H1 (cell line): ENCODE measurements at regions not wholly inside any gene's neighbourhood (a gene's known extent, or its start where the extent isn't known, plus 50 kb on each side); places are given as distances from the start of the nearest gene placed in this dataset.

Experiments
- GABPA ChIP-seq: IDR thresholded peaks from 2 replicates; pipeline ENCODE4 v1.6.1; 2011; ENCODE audit warnings: mild to moderate bottlenecking, low read length, moderate library complexity, borderline replicate concordance; ENCODE audit not compliant: insufficient read depth
- KDM5A ChIP-seq: fragments of 200-600 bp; IDR thresholded peaks from 2 replicates; pipeline ENCODE4 v1.7.1; 2012; ENCODE audit warnings: mild to moderate bottlenecking, low read length, inconsistent platforms, mixed read lengths
- TF ChIP-seq, protein P1 (sequence below): fragments of 300-600 bp; sonication (generic); IDR thresholded peaks from 2 replicates; pipeline ENCODE4 v1.7.1; 2012; ENCODE audit warnings: low read length, moderate library complexity, mild to moderate bottlenecking, inconsistent platforms; ENCODE audit not compliant: insufficient replicate concordance
- TF ChIP-seq, protein P2 (sequence below): IDR thresholded peaks from 2 replicates; pipeline ENCODE4 v1.6.1; 2011; ENCODE audit warnings: low read depth, mild to moderate bottlenecking, low read length; ENCODE audit not compliant: insufficient read depth

GRCh38 chr7:66514050-66514449 lies 114.6 kb upstream of the KCTD7 start (continued):
- TF ChIP-seq, protein P1, sequence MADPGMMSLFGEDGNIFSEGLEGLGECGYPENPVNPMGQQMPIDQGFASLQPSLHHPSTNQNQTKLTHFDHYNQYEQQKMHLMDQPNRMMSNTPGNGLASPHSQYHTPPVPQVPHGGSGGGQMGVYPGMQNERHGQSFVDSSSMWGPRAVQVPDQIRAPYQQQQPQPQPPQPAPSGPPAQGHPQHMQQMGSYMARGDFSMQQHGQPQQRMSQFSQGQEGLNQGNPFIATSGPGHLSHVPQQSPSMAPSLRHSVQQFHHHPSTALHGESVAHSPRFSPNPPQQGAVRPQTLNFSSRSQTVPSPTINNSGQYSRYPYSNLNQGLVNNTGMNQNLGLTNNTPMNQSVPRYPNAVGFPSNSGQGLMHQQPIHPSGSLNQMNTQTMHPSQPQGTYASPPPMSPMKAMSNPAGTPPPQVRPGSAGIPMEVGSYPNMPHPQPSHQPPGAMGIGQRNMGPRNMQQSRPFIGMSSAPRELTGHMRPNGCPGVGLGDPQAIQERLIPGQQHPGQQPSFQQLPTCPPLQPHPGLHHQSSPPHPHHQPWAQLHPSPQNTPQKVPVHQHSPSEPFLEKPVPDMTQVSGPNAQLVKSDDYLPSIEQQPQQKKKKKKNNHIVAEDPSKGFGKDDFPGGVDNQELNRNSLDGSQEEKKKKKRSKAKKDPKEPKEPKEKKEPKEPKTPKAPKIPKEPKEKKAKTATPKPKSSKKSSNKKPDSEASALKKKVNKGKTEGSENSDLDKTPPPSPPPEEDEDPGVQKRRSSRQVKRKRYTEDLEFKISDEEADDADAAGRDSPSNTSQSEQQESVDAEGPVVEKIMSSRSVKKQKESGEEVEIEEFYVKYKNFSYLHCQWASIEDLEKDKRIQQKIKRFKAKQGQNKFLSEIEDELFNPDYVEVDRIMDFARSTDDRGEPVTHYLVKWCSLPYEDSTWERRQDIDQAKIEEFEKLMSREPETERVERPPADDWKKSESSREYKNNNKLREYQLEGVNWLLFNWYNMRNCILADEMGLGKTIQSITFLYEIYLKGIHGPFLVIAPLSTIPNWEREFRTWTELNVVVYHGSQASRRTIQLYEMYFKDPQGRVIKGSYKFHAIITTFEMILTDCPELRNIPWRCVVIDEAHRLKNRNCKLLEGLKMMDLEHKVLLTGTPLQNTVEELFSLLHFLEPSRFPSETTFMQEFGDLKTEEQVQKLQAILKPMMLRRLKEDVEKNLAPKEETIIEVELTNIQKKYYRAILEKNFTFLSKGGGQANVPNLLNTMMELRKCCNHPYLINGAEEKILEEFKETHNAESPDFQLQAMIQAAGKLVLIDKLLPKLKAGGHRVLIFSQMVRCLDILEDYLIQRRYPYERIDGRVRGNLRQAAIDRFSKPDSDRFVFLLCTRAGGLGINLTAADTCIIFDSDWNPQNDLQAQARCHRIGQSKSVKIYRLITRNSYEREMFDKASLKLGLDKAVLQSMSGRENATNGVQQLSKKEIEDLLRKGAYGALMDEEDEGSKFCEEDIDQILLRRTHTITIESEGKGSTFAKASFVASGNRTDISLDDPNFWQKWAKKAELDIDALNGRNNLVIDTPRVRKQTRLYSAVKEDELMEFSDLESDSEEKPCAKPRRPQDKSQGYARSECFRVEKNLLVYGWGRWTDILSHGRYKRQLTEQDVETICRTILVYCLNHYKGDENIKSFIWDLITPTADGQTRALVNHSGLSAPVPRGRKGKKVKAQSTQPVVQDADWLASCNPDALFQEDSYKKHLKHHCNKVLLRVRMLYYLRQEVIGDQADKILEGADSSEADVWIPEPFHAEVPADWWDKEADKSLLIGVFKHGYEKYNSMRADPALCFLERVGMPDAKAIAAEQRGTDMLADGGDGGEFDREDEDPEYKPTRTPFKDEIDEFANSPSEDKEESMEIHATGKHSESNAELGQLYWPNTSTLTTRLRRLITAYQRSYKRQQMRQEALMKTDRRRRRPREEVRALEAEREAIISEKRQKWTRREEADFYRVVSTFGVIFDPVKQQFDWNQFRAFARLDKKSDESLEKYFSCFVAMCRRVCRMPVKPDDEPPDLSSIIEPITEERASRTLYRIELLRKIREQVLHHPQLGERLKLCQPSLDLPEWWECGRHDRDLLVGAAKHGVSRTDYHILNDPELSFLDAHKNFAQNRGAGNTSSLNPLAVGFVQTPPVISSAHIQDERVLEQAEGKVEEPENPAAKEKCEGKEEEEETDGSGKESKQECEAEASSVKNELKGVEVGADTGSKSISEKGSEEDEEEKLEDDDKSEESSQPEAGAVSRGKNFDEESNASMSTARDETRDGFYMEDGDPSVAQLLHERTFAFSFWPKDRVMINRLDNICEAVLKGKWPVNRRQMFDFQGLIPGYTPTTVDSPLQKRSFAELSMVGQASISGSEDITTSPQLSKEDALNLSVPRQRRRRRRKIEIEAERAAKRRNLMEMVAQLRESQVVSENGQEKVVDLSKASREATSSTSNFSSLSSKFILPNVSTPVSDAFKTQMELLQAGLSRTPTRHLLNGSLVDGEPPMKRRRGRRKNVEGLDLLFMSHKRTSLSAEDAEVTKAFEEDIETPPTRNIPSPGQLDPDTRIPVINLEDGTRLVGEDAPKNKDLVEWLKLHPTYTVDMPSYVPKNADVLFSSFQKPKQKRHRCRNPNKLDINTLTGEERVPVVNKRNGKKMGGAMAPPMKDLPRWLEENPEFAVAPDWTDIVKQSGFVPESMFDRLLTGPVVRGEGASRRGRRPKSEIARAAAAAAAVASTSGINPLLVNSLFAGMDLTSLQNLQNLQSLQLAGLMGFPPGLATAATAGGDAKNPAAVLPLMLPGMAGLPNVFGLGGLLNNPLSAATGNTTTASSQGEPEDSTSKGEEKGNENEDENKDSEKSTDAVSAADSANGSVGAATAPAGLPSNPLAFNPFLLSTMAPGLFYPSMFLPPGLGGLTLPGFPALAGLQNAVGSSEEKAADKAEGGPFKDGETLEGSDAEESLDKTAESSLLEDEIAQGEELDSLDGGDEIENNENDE: no peak
- TF ChIP-seq, protein P2, sequence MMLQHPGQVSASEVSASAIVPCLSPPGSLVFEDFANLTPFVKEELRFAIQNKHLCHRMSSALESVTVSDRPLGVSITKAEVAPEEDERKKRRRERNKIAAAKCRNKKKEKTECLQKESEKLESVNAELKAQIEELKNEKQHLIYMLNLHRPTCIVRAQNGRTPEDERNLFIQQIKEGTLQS: no peak
- no peak for TF ChIP-seq KDM5A
- TF ChIP-seq GABPA: no peak
